ENCODE measurements at regions not wholly inside any gene's neighbourhood (a gene's known extent, or its start where the extent isn't known, plus 50 kb on each side); places are given as distances from the start of the nearest gene placed in this dataset.
"Not testable (repeated sequence)": the region's sequence is repeated elsewhere in the genome, so short reads cannot be mapped to it uniquely, and the experiment has no call there.

DNA sequence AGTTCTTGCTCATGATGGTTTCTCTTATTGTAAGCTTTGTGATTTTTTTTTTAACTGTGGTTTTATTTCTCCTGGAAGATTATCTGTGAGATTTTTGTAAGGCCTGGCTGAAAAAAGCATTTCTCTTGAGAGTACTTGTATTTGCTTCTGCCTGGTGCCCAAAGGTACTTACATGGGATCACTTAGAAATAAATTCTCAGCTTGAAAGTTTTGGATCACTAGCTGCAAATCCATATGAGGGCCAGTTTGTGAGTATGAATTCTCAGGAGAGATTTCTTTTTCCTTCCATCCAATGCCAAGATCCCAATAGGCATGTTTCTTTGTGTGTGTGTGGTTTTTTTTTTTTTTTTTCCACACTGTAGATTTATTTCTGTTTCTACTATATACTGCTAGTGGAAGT is 1884.7 kb upstream of the PCDH7 start:
- Histone ChIP-seq H3K27ac (ENCODE audit: low read depth in 2 of 2, low read length in 2 of 2) (no peak overlapping the region), H3K4me1 (ENCODE audit: control insufficient read depth in 2 of 3, insufficient read depth in 2 of 3, low read depth in 1 of 3, low read length in 3 of 3) (no peaks in the 10 kb centered on the region), H3K9me3 (ENCODE audit: control insufficient read depth in 2 of 3, insufficient read depth in 1 of 3, low read length in 3 of 3) (no peaks in the 10 kb centered on the region), H3K9ac (ENCODE audit: low read length in 3 of 3) (no peak overlapping the region), H3K27me3 (ENCODE audit: control insufficient read depth, insufficient read depth, low read length) (no peaks in the 10 kb centered on the region), H3K36me3 (ENCODE audit: control insufficient read depth in 2 of 3, insufficient read depth in 3 of 3, low read length in 3 of 3) (no peaks in the 10 kb centered on the region), H3K4me3 (ENCODE audit: low read length in 3 of 3) (no peak overlapping the region)
- intact Hi-C loops (cut with DNase I) = no loop called here
- TF ChIP-seq, protein P1, sequence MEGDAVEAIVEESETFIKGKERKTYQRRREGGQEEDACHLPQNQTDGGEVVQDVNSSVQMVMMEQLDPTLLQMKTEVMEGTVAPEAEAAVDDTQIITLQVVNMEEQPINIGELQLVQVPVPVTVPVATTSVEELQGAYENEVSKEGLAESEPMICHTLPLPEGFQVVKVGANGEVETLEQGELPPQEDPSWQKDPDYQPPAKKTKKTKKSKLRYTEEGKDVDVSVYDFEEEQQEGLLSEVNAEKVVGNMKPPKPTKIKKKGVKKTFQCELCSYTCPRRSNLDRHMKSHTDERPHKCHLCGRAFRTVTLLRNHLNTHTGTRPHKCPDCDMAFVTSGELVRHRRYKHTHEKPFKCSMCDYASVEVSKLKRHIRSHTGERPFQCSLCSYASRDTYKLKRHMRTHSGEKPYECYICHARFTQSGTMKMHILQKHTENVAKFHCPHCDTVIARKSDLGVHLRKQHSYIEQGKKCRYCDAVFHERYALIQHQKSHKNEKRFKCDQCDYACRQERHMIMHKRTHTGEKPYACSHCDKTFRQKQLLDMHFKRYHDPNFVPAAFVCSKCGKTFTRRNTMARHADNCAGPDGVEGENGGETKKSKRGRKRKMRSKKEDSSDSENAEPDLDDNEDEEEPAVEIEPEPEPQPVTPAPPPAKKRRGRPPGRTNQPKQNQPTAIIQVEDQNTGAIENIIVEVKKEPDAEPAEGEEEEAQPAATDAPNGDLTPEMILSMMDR (IDR thresholded peaks at IDR 0.05; ENCODE audit: borderline replicate concordance, extremely low read depth, insufficient read depth) = no peak
- no peak for DNase-seq
- FAIRE-seq = no peak

DNA sequence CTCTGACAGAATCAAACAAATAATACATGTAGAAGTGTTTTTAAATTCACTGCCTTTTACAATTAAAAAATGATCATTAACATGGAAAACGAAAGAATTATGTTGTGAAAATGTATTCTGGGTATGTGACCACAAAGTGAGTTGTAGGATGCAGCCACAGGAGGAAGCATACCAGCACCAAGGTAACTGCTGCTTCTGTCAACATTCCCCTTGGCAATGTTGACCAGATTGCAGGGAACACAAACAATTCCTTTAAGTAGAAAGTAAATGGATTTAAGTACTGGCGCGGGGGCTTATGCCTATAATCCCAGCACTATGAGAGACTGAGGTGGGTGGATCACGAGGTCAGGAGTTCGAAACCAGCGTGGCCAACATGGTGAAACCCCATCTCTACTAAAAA is 1877.9 kb upstream of the PCDH7 start:
- intact Hi-C loops (cut with DNase I) = no loop called here
- Histone ChIP-seq H3K4me3 (ENCODE audit: low read length in 3 of 3) (no peak overlapping the region), H3K36me3 (ENCODE audit: control insufficient read depth in 2 of 3, insufficient read depth in 3 of 3, low read length in 3 of 3) (no peaks in the 10 kb centered on the region), H3K27me3 (ENCODE audit: control insufficient read depth, insufficient read depth, low read length) (no peaks in the 10 kb centered on the region), H3K4me1 (ENCODE audit: control insufficient read depth in 2 of 3, insufficient read depth in 2 of 3, low read depth in 1 of 3, low read length in 3 of 3) (no peaks in the 10 kb centered on the region), H3K9ac (ENCODE audit: low read length in 3 of 3) (no peak overlapping the region), H3K27ac (ENCODE audit: low read depth in 2 of 2, low read length in 2 of 2) (no peak overlapping the region), H3K9me3 (ENCODE audit: control insufficient read depth in 2 of 3, insufficient read depth in 1 of 3, low read length in 3 of 3) (no peaks in the 10 kb centered on the region)
- TF ChIP-seq, protein P1 (IDR thresholded peaks at IDR 0.05; ENCODE audit: borderline replicate concordance, extremely low read depth, insufficient read depth) = no peak
- DNase-seq (no peak), FAIRE-seq (no peak)

DNA sequence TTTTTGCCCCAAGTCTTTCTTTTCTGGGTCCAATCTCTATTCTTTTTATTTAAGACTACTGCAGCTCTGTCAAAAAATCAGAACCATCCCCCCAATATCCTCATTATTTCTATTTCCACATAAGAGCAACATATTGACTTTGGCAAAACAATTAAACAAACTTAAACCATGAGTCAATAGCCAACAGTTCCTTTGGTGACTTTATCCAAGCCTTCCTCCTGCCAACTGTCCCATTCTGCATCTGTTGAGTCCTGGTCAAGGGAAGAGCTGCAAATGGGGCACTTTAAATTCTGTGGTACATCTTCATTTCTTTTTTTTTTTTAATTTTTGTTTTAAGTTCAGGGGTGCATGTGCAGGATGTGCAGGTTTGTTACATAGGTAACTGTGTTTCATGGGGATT is 1875.0 kb upstream of the PCDH7 start:
- TF ChIP-seq, protein P1 (IDR thresholded peaks at IDR 0.05; ENCODE audit: borderline replicate concordance, extremely low read depth, insufficient read depth) = no peak
- H3K9ac ChIP-seq (ENCODE audit: low read length in 3 of 3) = no peak overlapping the region
- H3K4me1 ChIP-seq (ENCODE audit: control insufficient read depth in 2 of 3, insufficient read depth in 2 of 3, low read depth in 1 of 3, low read length in 3 of 3) = no peaks in the 10 kb centered on the region
- H3K9me3 ChIP-seq (ENCODE audit: control insufficient read depth in 2 of 3, insufficient read depth in 1 of 3, low read length in 3 of 3) = no peaks in the 10 kb centered on the region
- H3K36me3 ChIP-seq (ENCODE audit: control insufficient read depth in 2 of 3, insufficient read depth in 3 of 3, low read length in 3 of 3) = no peaks in the 10 kb centered on the region
- H3K4me3 ChIP-seq (ENCODE audit: low read length in 3 of 3) = no peak overlapping the region
- H3K27me3 ChIP-seq (ENCODE audit: control insufficient read depth, insufficient read depth, low read length) = no peaks in the 10 kb centered on the region
- intact Hi-C loops (cut with DNase I) = no loop called here
- H3K27ac ChIP-seq (ENCODE audit: low read depth in 2 of 2, low read length in 2 of 2) = no peak overlapping the region
- DNase-seq (no peak), FAIRE-seq (no peak)

DNA sequence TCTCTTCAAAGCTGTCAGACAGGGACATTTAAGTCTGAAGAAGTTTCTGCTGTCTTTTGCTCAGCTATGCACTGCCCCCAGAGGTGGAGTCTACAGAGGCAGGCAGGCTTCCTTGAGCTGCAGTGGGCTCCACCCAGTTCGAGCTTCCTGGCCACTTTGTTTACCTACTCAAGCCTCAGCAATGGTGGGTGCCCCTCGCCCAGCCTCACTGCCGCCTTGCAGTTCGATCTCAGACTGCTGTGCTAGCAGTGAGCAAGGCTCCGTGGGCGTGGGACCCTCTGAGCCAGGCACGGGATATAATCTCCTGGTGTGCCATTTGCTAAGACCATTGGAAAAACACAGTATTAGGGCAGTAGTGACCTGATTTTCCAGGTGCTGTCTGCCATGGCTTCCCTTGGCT is 1863.1 kb upstream of the PCDH7 start:
- H3K27ac ChIP-seq (ENCODE audit: low read depth in 2 of 2, low read length in 2 of 2); H3K9ac ChIP-seq (ENCODE audit: low read length in 3 of 3); H3K4me3 ChIP-seq (ENCODE audit: low read length in 3 of 3); DNase-seq; intact Hi-C loops (cut with DNase I); H3K4me1 ChIP-seq (ENCODE audit: control insufficient read depth in 2 of 3, insufficient read depth in 2 of 3, low read depth in 1 of 3, low read length in 3 of 3); H3K9me3 ChIP-seq (ENCODE audit: control insufficient read depth in 2 of 3, insufficient read depth in 1 of 3, low read length in 3 of 3); H3K27me3 ChIP-seq (ENCODE audit: control insufficient read depth, insufficient read depth, low read length); H3K36me3 ChIP-seq (ENCODE audit: control insufficient read depth in 2 of 3, insufficient read depth in 3 of 3, low read length in 3 of 3); FAIRE-seq: not testable (repeated sequence)
